Omental fat pad (tissue), 3 donors: ENCODE measurements at regions not wholly inside any gene's neighbourhood (a gene's known extent, or its start where the extent isn't known, plus 50 kb on each side); places are given as distances from the start of the nearest gene placed in this dataset.

Experiments
- ATAC-seq: fragments of 150-250 bp; one replicate; pipeline ENCODE4 v1.9.1; 2016; ENCODE audit warnings: mild to moderate bottlenecking, moderate library complexity; ENCODE audit not compliant: low FRiP score
- DNase-seq: peaks from one replicate; pipeline ENCODE4 v3.0.0-alpha.2; 2019; ENCODE audit warnings: low spot score
- TF ChIP-seq, protein P1 (sequence below), 3 donors: fragments of 450-650 bp; IDR thresholded peaks; one replicate each; pipeline ENCODE4 v1.5.1; 2016 to 2017; ENCODE audit warnings: antibody characterized with exemption in 3 of 3, mild to moderate bottlenecking in 3 of 3, moderate library complexity in 2 of 3

GRCh38 chr7:19392246-19392645, 247.0 kb upstream of the FERD3L start:
- no peak for ATAC-seq
- DNase-seq, result no peak

GRCh38 chr7:19390795-19391194, 245.6 kb upstream of the FERD3L start:
- DNase-seq (no peak), ATAC-seq (no peak)
- TF ChIP-seq, protein P1, sequence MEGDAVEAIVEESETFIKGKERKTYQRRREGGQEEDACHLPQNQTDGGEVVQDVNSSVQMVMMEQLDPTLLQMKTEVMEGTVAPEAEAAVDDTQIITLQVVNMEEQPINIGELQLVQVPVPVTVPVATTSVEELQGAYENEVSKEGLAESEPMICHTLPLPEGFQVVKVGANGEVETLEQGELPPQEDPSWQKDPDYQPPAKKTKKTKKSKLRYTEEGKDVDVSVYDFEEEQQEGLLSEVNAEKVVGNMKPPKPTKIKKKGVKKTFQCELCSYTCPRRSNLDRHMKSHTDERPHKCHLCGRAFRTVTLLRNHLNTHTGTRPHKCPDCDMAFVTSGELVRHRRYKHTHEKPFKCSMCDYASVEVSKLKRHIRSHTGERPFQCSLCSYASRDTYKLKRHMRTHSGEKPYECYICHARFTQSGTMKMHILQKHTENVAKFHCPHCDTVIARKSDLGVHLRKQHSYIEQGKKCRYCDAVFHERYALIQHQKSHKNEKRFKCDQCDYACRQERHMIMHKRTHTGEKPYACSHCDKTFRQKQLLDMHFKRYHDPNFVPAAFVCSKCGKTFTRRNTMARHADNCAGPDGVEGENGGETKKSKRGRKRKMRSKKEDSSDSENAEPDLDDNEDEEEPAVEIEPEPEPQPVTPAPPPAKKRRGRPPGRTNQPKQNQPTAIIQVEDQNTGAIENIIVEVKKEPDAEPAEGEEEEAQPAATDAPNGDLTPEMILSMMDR (IDR thresholded peaks at IDR 0.05), result no peak

More at GRCh38 chr7:19392246-19392645, 247.0 kb upstream of the FERD3L start:
- TF ChIP-seq, protein P1 (IDR thresholded peaks at IDR 0.05), result no peak

GRCh38 chr7:19381321-19381720, 236.1 kb upstream of the FERD3L start:
- TF ChIP-seq, protein P1 (IDR thresholded peaks at IDR 0.05), result no peak
- ATAC-seq, result no peak
- DNase-seq, result no peak

DNA sequence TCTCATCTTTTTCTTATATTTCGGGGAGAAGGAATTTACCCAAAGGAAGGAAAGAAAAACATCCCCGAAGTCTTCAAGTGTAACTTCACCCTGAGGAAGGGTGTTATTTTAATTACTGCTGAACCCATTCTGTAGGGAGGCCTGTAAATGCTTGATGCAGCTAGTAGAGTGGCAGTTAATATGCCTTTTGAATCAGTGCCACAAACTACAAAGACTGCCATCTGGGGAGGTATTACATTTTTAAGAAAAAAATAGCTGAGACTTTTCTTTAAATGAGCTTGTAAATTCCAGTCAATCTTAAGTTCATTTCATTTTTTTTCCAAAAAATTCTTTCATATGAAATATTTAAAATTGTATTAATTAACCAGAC, 233.1 kb upstream of the FERD3L start:
- DNase-seq (no peak), ATAC-seq (no peak)
- TF ChIP-seq, protein P1 (IDR thresholded peaks at IDR 0.05), result no peak

GRCh38 chr7:19377611-19378344, 232.6 kb upstream of the FERD3L start:
- TF ChIP-seq, protein P1 (IDR thresholded peaks at IDR 0.05), result no peak
- no peak for DNase-seq
- no peak for ATAC-seq

DNA sequence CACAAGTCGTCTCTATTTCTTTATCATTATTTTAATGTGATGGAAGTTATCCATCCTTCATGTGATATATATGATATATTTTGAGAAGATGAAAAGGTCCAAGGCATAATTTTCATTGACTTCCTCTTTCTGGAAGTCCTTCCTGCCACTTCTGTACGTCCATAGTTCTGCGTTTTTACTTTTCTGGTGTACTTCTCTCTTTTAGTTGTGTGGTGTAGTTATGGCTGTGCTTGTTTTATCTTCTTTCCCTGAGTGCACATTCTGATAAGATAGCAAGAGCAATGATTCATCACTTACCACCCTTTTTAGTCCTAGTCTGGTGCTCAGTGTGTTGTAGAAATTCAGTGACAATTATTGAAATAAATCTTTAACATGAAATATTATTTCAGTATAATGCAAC, 231.3 kb upstream of the FERD3L start:
- ATAC-seq (no peak), DNase-seq (no peak)
- TF ChIP-seq, protein P1 (IDR thresholded peaks at IDR 0.05), result no peak

DNA sequence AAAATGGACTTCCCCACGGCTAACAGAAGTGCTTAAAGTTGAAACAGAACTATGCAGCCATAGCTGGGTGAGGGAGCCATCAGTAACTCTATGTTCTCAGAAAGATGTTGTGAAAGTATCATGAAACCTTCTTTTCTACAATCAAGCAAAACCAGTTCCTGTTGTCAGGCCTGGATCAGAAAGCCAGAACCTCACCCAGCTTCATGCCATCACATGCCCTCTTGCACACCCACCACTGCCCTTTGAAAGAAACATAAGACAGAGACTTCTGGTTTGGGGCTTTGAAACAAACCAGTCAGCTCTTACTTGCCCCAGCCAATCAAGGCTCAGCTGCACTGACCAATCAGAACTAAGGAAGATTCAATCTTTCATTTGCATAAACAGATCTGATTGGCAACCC, 230.8 kb upstream of the FERD3L start:
- DNase-seq (no peak), ATAC-seq (no peak)
- TF ChIP-seq, protein P1 (IDR thresholded peaks at IDR 0.05), result no peak
